GM12801 (cell line): ENCODE measurements at regions not wholly inside any gene's neighbourhood (a gene's known extent, or its start where the extent isn't known, plus 50 kb on each side); places are given as distances from the start of the nearest gene placed in this dataset.

Experiments used
- CTCF ChIP-seq: IDR thresholded peaks from one replicate; pipeline ENCODE4 v1.5.1; 2011; ENCODE audit warnings: control low read depth; ENCODE audit not compliant: insufficient read length; ENCODE audit errors: extremely low read depth

GRCh38 chr2:8409461-8410260 is 272.2 kb upstream of the ID2 start:
- TF ChIP-seq CTCF: no peak

- TF ChIP-seq CTCF: no peak
Measured at GRCh38 chr2:8412082-8412481, 269.8 kb upstream of the ID2 start.

GRCh38 chr2:8412586-8412985 is 269.3 kb upstream of the ID2 start:
- TF ChIP-seq CTCF: no peak

GRCh38 chr2:8413589-8414135 is 268.2 kb upstream of the ID2 start:
- no peak for TF ChIP-seq CTCF

GRCh38 chr2:8414946-8415879 is 266.6 kb upstream of the ID2 start:
- TF ChIP-seq CTCF: no peak

- no peak for TF ChIP-seq CTCF
Measured at GRCh38 chr2:8416001-8416571, 265.8 kb upstream of the ID2 start.
